ENCODE measurements at regions not wholly inside any gene's neighbourhood (a gene's known extent, or its start where the extent isn't known, plus 50 kb on each side); places are given as distances from the start of the nearest gene placed in this dataset.

- no peak for DNase-seq
These were observed 352.2 kb downstream of the CYRIA start for GRCh38 chr2:16313235-16313975.

GRCh38 chr2:16312771-16313170, 352.9 kb downstream of the CYRIA start:
- DNase-seq = no peak

- no peak for DNase-seq
These were observed 353.9 kb downstream of the CYRIA start for GRCh38 chr2:16311521-16312440.

GRCh38 chr2:16308816-16309215, 356.8 kb downstream of the CYRIA start:
- DNase-seq = no peak

- DNase-seq = no peak
These were observed 360.6 kb downstream of the CYRIA start for GRCh38 chr2:16304876-16305590.

- DNase-seq = no peak
These were observed 361.9 kb downstream of the CYRIA start for GRCh38 chr2:16303761-16304160.

- DNase-seq = no peak
These were observed 362.4 kb downstream of the CYRIA start for GRCh38 chr2:16303273-16303577.

GRCh38 chr2:16302431-16303272, 362.3 kb downstream of the MYCN start:
- no peak for DNase-seq

- no peak for DNase-seq
These were observed 361.6 kb downstream of the MYCN start for GRCh38 chr2:16301961-16302360.

GRCh38 chr2:16298866-16299265, 358.5 kb downstream of the MYCN start:
- no peak for DNase-seq

- no peak for DNase-seq
These were observed 356.2 kb downstream of the MYCN start for GRCh38 chr2:16296331-16297250.

- no peak for DNase-seq
These were observed 355.6 kb downstream of the MYCN start for GRCh38 chr2:16296038-16296290.

- DNase-seq = no peak
These were observed 354.4 kb downstream of the MYCN start for GRCh38 chr2:16294791-16295190.

GRCh38 chr2:16293871-16294270, 353.5 kb downstream of the MYCN start:
- no peak for DNase-seq

- no peak for DNase-seq
These were observed 353.0 kb downstream of the MYCN start for GRCh38 chr2:16293398-16293797.

GRCh38 chr2:16291731-16292550, 351.6 kb downstream of the MYCN start:
- no peak for DNase-seq

GRCh38 chr2:16291226-16291625, 350.9 kb downstream of the MYCN start:
- DNase-seq = no peak

GRCh38 chr2:16290311-16291020, 350.1 kb downstream of the MYCN start:
- no peak for DNase-seq

- no peak for DNase-seq
These were observed 348.2 kb downstream of the MYCN start for GRCh38 chr2:16288371-16289112.

GRCh38 chr2:16287831-16288230, 347.5 kb downstream of the MYCN start:
- DNase-seq = no peak

Measured in activated CD4-positive, alpha-beta T cell treated with anti-CD3 and anti-CD28 coated beads, Interleukin-2, amount 50 U/mL, for 4 hours (primary cell).